ENCODE measurements at regions not wholly inside any gene's neighbourhood (a gene's known extent, or its start where the extent isn't known, plus 50 kb on each side); places are given as distances from the start of the nearest gene placed in this dataset.

DNA sequence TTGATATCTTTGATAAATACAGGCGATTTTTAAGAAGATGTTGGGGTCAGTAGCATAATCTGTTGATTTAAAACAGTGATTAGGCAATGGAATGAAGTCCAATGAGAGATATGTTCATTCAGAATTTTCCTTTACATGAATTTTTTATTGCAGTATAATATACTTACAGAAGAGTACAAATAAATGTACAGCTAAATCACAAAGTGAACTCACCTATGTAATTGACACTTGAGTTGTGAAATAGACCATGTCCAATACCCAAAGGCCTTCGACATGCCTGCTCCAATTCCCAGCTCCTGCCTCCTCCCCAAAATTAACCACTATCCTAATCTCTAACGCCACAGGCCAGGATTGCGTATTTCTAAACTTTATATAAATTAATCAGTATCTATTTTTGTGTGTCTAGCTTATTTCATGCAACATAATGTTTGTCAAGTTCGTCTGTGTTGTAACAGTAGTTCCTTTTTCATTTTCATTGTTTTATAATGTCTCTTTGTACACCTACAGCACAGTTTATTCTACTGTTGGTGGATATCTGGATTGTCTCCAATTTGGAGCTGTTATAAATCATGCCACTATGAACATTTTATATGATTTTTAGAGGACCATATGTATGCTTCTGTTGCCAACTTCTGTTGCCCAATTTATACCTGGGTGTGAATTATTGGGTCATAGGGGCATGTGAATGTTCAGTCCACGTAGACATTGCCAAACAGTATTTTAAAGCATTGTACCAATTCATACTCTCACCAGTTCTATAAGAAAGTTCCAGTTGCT lies 208.3 kb downstream of the TLE1 start:
- Histone ChIP-seq H3K9ac (no peak overlapping the region), H2AFZ (replicated peaks) (no peak overlapping the region), H3K4me2 (no peak overlapping the region), H4K20me1 (ENCODE audit: low read depth) (no peaks in the 10 kb centered on the region), H3K36me3 (no peaks in the 10 kb centered on the region), H3F3A (ENCODE audit: low read depth) (no peaks in the 10 kb centered on the region), H3K27ac (no peak overlapping the region), H3K4me1 (no peaks in the 10 kb centered on the region), H3K79me2 (ENCODE audit: low read depth) (no peaks in the 10 kb centered on the region), H3K4me3 (no peak overlapping the region), H3K9me3 (ENCODE audit: low read depth) (no peaks in the 10 kb centered on the region), H3K27me3 (no peaks in the 10 kb centered on the region)
- TF ChIP-seq EZH2phosphoT487 (IDR thresholded peaks at IDR 0.05): no peak
- TF ChIP-seq EZH2 (IDR thresholded peaks at IDR 0.05): no peak
- TF ChIP-seq, protein P1, sequence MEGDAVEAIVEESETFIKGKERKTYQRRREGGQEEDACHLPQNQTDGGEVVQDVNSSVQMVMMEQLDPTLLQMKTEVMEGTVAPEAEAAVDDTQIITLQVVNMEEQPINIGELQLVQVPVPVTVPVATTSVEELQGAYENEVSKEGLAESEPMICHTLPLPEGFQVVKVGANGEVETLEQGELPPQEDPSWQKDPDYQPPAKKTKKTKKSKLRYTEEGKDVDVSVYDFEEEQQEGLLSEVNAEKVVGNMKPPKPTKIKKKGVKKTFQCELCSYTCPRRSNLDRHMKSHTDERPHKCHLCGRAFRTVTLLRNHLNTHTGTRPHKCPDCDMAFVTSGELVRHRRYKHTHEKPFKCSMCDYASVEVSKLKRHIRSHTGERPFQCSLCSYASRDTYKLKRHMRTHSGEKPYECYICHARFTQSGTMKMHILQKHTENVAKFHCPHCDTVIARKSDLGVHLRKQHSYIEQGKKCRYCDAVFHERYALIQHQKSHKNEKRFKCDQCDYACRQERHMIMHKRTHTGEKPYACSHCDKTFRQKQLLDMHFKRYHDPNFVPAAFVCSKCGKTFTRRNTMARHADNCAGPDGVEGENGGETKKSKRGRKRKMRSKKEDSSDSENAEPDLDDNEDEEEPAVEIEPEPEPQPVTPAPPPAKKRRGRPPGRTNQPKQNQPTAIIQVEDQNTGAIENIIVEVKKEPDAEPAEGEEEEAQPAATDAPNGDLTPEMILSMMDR (IDR thresholded peaks at IDR 0.05): no peak
- Mint-ChIP-seq H3K9me3 (peaks cover 8% of the 10 kb centered on the region), H3K36me3 (peaks cover 2% of the 10 kb centered on the region), H3K4me1 (peaks cover 3% of the 10 kb centered on the region), H3K4me3 (no peak overlapping the region), H3K27me3 (ENCODE audit: insufficient read depth, low read depth) (peaks cover 2% of the 10 kb centered on the region), H3K27ac (no peak overlapping the region)
- no peak for DNase-seq (ENCODE audit: low spot score)

DNA sequence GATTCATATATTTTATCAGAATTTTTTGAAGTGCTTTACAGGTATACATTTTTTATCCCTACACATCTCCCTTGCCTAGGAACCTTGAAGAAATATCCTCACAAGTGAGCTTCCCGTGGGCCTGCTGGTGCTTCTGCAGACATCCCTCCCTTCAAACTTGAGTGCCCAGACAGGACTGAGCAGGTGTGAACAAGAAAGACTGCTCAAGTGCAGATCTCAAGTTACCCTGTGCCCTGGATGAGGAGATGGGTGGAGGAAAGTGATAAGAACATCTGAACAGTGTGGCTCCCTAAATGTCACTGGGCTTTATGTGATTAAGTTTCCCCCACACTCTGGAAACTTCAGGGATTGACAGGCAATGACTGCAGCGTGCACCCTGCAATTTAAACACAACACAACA lies 209.8 kb downstream of the TLE1 start:
- Histone ChIP-seq H3K79me2 (ENCODE audit: low read depth) (no peaks in the 10 kb centered on the region), H4K20me1 (ENCODE audit: low read depth) (no peaks in the 10 kb centered on the region), H3K9ac (no peak overlapping the region), H3F3A (ENCODE audit: low read depth) (no peaks in the 10 kb centered on the region), H3K4me3 (no peak overlapping the region), H3K36me3 (no peaks in the 10 kb centered on the region), H3K4me2 (no peak overlapping the region), H2AFZ (replicated peaks) (no peak overlapping the region), H3K27ac (no peak overlapping the region), H3K27me3 (no peaks in the 10 kb centered on the region), H3K9me3 (ENCODE audit: low read depth) (no peaks in the 10 kb centered on the region), H3K4me1 (no peaks in the 10 kb centered on the region)
- no peak for DNase-seq (ENCODE audit: low spot score)
- Mint-ChIP-seq H3K9me3 (peaks cover 8% of the 10 kb centered on the region), H3K27me3 (ENCODE audit: insufficient read depth, low read depth) (peaks cover 2% of the 10 kb centered on the region), H3K4me1 (peaks cover 3% of the 10 kb centered on the region), H3K4me3 (no peak overlapping the region), H3K36me3 (peaks cover 2% of the 10 kb centered on the region), H3K27ac (no peak overlapping the region)
- no peak for TF ChIP-seq EZH2phosphoT487 (IDR thresholded peaks at IDR 0.05)
- TF ChIP-seq, protein P1 (IDR thresholded peaks at IDR 0.05): no peak
- TF ChIP-seq EZH2 (IDR thresholded peaks at IDR 0.05): no peak

DNA sequence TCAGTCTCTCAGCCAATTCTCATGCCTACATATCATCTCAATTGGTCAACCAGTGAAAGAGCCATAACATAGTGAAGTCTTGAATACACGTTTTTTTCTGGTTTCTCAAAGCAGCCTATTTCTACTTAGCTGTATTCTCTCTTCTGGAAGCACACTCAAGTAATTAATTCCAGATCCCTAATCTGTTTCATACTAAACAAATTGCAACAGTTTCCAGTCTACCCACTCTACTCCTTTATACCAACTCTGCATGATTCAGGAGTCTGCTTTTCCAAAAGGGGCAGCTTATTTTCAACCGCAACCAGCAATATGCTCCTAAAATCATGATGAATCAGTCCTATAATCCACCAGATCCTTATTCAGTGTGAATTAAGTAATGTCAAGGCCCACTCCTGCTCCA lies 211.7 kb downstream of the TLE1 start:
- Histone ChIP-seq H3F3A (ENCODE audit: low read depth) (no peaks in the 10 kb centered on the region), H3K4me3 (no peak overlapping the region), H3K27ac (no peak overlapping the region), H3K9ac (no peak overlapping the region), H4K20me1 (ENCODE audit: low read depth) (no peaks in the 10 kb centered on the region), H3K4me1 (no peaks in the 10 kb centered on the region), H3K27me3 (no peaks in the 10 kb centered on the region), H3K4me2 (no peak overlapping the region), H3K79me2 (ENCODE audit: low read depth) (no peaks in the 10 kb centered on the region), H2AFZ (replicated peaks) (no peak overlapping the region), H3K9me3 (ENCODE audit: low read depth) (no peaks in the 10 kb centered on the region), H3K36me3 (no peaks in the 10 kb centered on the region)
- Mint-ChIP-seq H3K36me3 (peaks cover 2% of the 10 kb centered on the region), H3K27ac (no peak overlapping the region), H3K9me3 (peaks cover 7% of the 10 kb centered on the region), H3K27me3 (ENCODE audit: insufficient read depth, low read depth) (peaks cover 2% of the 10 kb centered on the region), H3K4me1 (peaks cover 4% of the 10 kb centered on the region), H3K4me3 (no peak overlapping the region)
- DNase-seq (ENCODE audit: low spot score): no peak
- no peak for TF ChIP-seq EZH2phosphoT487 (IDR thresholded peaks at IDR 0.05)
- TF ChIP-seq EZH2 (IDR thresholded peaks at IDR 0.05): no peak
- TF ChIP-seq, protein P1 (IDR thresholded peaks at IDR 0.05): no peak

Data from neural progenitor cell (in vitro differentiated cells).